Astrocyte (in vitro differentiated cells and primary cell): ENCODE measurements at regions not wholly inside any gene's neighbourhood (a gene's known extent, or its start where the extent isn't known, plus 50 kb on each side); places are given as distances from the start of the nearest gene placed in this dataset.

Source experiments
- DNase-seq: peaks from one replicate; pipeline ENCODE4 v3.0.0-alpha.2; 2010; ENCODE audit warnings: low read depth
- FAIRE-seq: peaks from 2 replicates; lab custom pipeline; 2011; peaks lifted over from hg19 to GRCh38; lab: Jason Lieb, UNC
- H2AFZ ChIP-seq: 2 replicates; pipeline ENCODE4 v1.6.0; 2012; ENCODE audit warnings: low read depth, low read length, inconsistent platforms
- H3K27ac ChIP-seq: 2 replicates; pipeline ENCODE4 v1.5.1; 2011; ENCODE audit warnings: low read depth, low read length, inconsistent platforms
- H3K27me3 ChIP-seq: 2 replicates; pipeline ENCODE4 v1.6.0; 2011; ENCODE audit warnings: low read length, inconsistent platforms; ENCODE audit not compliant: insufficient read depth
- H3K36me3 ChIP-seq: 2 replicates; pipeline ENCODE4 v1.5.1; 2011; ENCODE audit warnings: low read length, inconsistent platforms; ENCODE audit not compliant: insufficient read depth
- H3K4me1 ChIP-seq: 2 replicates; pipeline ENCODE4 v1.5.1; 2011; ENCODE audit warnings: low read length, inconsistent platforms; ENCODE audit not compliant: insufficient read depth
- H3K4me2 ChIP-seq: 2 replicates; pipeline ENCODE4 v1.6.0; 2012; ENCODE audit warnings: low read length, inconsistent platforms
- H3K4me3 ChIP-seq: 2 replicates; pipeline ENCODE4 v1.5.1; 2011; ENCODE audit warnings: low read depth, mild to moderate bottlenecking, low read length, inconsistent platforms; ENCODE audit not compliant: insufficient read depth
- H3K79me2 ChIP-seq: 2 replicates; pipeline ENCODE4 v1.6.0; 2012; ENCODE audit warnings: mild to moderate bottlenecking, low read length, inconsistent platforms; ENCODE audit not compliant: insufficient read depth
- H3K9ac ChIP-seq: 2 replicates; pipeline ENCODE4 v1.6.0; 2012; ENCODE audit warnings: mild to moderate bottlenecking, low read length, inconsistent platforms
- H3K9me3 ChIP-seq: 2 replicates; pipeline ENCODE4 v1.5.1; 2012; ENCODE audit warnings: low read depth, mild to moderate bottlenecking, low read length, inconsistent platforms; ENCODE audit not compliant: insufficient read depth
- H4K20me1 ChIP-seq: 2 replicates; pipeline ENCODE4 v1.6.0; 2012; ENCODE audit warnings: low read length, inconsistent platforms; ENCODE audit not compliant: insufficient read depth
- H3K27ac Mint-ChIP-seq: one replicate; pipeline ENCODE4 v1.8.0; 2021; ENCODE audit warnings: mild to moderate bottlenecking, mixed read lengths; ENCODE audit not compliant: unreplicated experiment
- H3K27me3 Mint-ChIP-seq: one replicate; pipeline ENCODE4 v1.8.0; 2021; ENCODE audit warnings: low read depth, mixed read lengths; ENCODE audit not compliant: unreplicated experiment
- H3K36me3 Mint-ChIP-seq: one replicate; pipeline ENCODE4 v1.8.0; 2021; ENCODE audit warnings: low read depth, mixed read lengths; ENCODE audit not compliant: unreplicated experiment
- H3K4me1 Mint-ChIP-seq: one replicate; pipeline ENCODE4 v1.8.0; 2021; ENCODE audit warnings: low read depth, mixed read lengths; ENCODE audit not compliant: unreplicated experiment
- H3K4me3 Mint-ChIP-seq: one replicate; pipeline ENCODE4 v1.8.0; 2021; ENCODE audit warnings: mild to moderate bottlenecking, moderate library complexity, mixed read lengths; ENCODE audit not compliant: unreplicated experiment
- H3K9me3 Mint-ChIP-seq: one replicate; pipeline ENCODE4 v1.8.0; 2021; ENCODE audit warnings: mild to moderate bottlenecking, mixed read lengths; ENCODE audit not compliant: unreplicated experiment
- CTCF ChIP-seq: IDR thresholded peaks from 2 replicates; pipeline ENCODE4 v1.5.1; 2011; ENCODE audit warnings: low read depth, mild to moderate bottlenecking, inconsistent platforms, low read length, moderate library complexity; ENCODE audit not compliant: insufficient read depth
- EZH2 ChIP-seq: IDR thresholded peaks from 2 replicates; pipeline ENCODE4 v1.6.1; 2012; ENCODE audit warnings: mild to moderate bottlenecking, low read length, inconsistent platforms; ENCODE audit not compliant: insufficient read depth

- Histone ChIP-seq H3K4me3 (no peak overlapping the region), H2AFZ (no peak overlapping the region), H4K20me1 (no peaks in the 10 kb centered on the region), H3K9ac (no peak overlapping the region), H3K4me1 (peaks cover 4% of the 10 kb centered on the region), H3K27me3 (no peaks in the 10 kb centered on the region), H3K36me3 (no peaks in the 10 kb centered on the region), H3K79me2 (no peaks in the 10 kb centered on the region), H3K4me2 (no peak overlapping the region), H3K9me3 (no peaks in the 10 kb centered on the region), H3K27ac (no peak overlapping the region)
- no peak overlapping the region for H3K27ac Mint-ChIP-seq
- peaks cover 3% of the 10 kb centered on the region for H3K4me1 Mint-ChIP-seq
- TF ChIP-seq CTCF: no peak
- no peak for TF ChIP-seq EZH2
- peaks cover 5% of the 10 kb centered on the region for H3K27me3 Mint-ChIP-seq
- no peak overlapping the region for H3K4me3 Mint-ChIP-seq
- H3K9me3 Mint-ChIP-seq: no peaks in the 10 kb centered on the region
- FAIRE-seq: no peak
- no peaks in the 10 kb centered on the region for H3K36me3 Mint-ChIP-seq
- no peak for DNase-seq
These were observed 105.0 kb upstream of the ATP8B1 start for GRCh38 chr18:57908092-57908491.

GRCh38 chr18:57907550-57907949 lies 104.4 kb upstream of the ATP8B1 start:
- H3K4me2 ChIP-seq: no peak overlapping the region
- H3K9ac ChIP-seq: no peak overlapping the region
- H4K20me1 ChIP-seq: no peaks in the 10 kb centered on the region
- no peaks in the 10 kb centered on the region for H3K79me2 ChIP-seq
- Mint-ChIP-seq H3K4me1 (peaks cover 3% of the 10 kb centered on the region), H3K36me3 (no peaks in the 10 kb centered on the region), H3K27me3 (peaks cover 5% of the 10 kb centered on the region), H3K9me3 (no peaks in the 10 kb centered on the region), H3K27ac (no peak overlapping the region), H3K4me3 (no peak overlapping the region)
- H2AFZ ChIP-seq: no peak overlapping the region
- H3K36me3 ChIP-seq: no peaks in the 10 kb centered on the region
- no peaks in the 10 kb centered on the region for H3K9me3 ChIP-seq
- TF ChIP-seq CTCF (no peak), EZH2 (no peak)
- no peak overlapping the region for H3K4me3 ChIP-seq
- peaks cover 4% of the 10 kb centered on the region for H3K4me1 ChIP-seq
- DNase-seq: no peak
- H3K27me3 ChIP-seq: no peaks in the 10 kb centered on the region
- no peak overlapping the region for H3K27ac ChIP-seq
- no peak for FAIRE-seq

- Histone ChIP-seq H3K36me3 (no peaks in the 10 kb centered on the region), H3K9me3 (no peaks in the 10 kb centered on the region), H3K27ac (no peak overlapping the region), H3K9ac (no peak overlapping the region), H2AFZ (no peak overlapping the region), H3K4me2 (no peak overlapping the region), H3K4me3 (no peak overlapping the region), H3K27me3 (no peaks in the 10 kb centered on the region), H4K20me1 (no peaks in the 10 kb centered on the region), H3K4me1 (peaks cover 4% of the 10 kb centered on the region), H3K79me2 (no peaks in the 10 kb centered on the region)
- no peak overlapping the region for H3K4me3 Mint-ChIP-seq
- FAIRE-seq (no peak), DNase-seq (no peak)
- TF ChIP-seq CTCF (peak; percentile 21), EZH2 (no peak)
- no peaks in the 10 kb centered on the region for H3K36me3 Mint-ChIP-seq
- H3K4me1 Mint-ChIP-seq: peaks cover 3% of the 10 kb centered on the region
- H3K27ac Mint-ChIP-seq: no peak overlapping the region
- H3K27me3 Mint-ChIP-seq: peaks cover 5% of the 10 kb centered on the region
- peaks cover 2% of the 10 kb centered on the region for H3K9me3 Mint-ChIP-seq
These were observed 103.7 kb upstream of the ATP8B1 start for GRCh38 chr18:57906852-57907251.
